HG03354 (cell line): ENCODE measurements at regions not wholly inside any gene's neighbourhood (a gene's known extent, or its start where the extent isn't known, plus 50 kb on each side); places are given as distances from the start of the nearest gene placed in this dataset.

ENCODE experiments used
- ATAC-seq: cut with Tn5 transposase; IDR thresholded peaks from one replicate; pipeline ENCODE4 v1.9.1; 2021; ENCODE audit warnings: mild to moderate bottlenecking; ENCODE audit not compliant: unreplicated experiment, poor library complexity, severe bottlenecking

- no peak for ATAC-seq
Observed at GRCh38 chr6:119661628-119662027, 312.1 kb upstream of the MAN1A1 start.

- no peak for ATAC-seq
Observed at GRCh38 chr6:119661078-119661477, 311.5 kb upstream of the MAN1A1 start.

- peak; percentile 60 for ATAC-seq
Observed at GRCh38 chr6:119658917-119659316, 309.4 kb upstream of the MAN1A1 start.

- ATAC-seq = no peak
Observed at GRCh38 chr6:119655124-119655523, 305.6 kb upstream of the MAN1A1 start.

- ATAC-seq = no peak
Observed at GRCh38 chr6:119653329-119653728, 303.8 kb upstream of the MAN1A1 start.

- ATAC-seq = no peak
Observed at GRCh38 chr6:119649531-119649930, 300.0 kb upstream of the MAN1A1 start.

GRCh38 chr6:119647309-119647708, 297.7 kb upstream of the MAN1A1 start:
- ATAC-seq = no peak

- no peak for ATAC-seq
Observed at GRCh38 chr6:119643876-119644275, 294.3 kb upstream of the MAN1A1 start.

GRCh38 chr6:119637768-119638167, 288.2 kb upstream of the MAN1A1 start:
- no peak for ATAC-seq

GRCh38 chr6:119636060-119636459, 286.5 kb upstream of the MAN1A1 start:
- no peak for ATAC-seq

- no peak for ATAC-seq
Observed at GRCh38 chr6:119633461-119633860, 283.9 kb upstream of the MAN1A1 start.

GRCh38 chr6:119630561-119631192, 281.1 kb upstream of the MAN1A1 start:
- ATAC-seq = no peak

- no peak for ATAC-seq
Observed at GRCh38 chr6:119628691-119629594, 279.4 kb upstream of the MAN1A1 start.

- ATAC-seq = no peak
Observed at GRCh38 chr6:119627908-119628669, 278.5 kb upstream of the MAN1A1 start.

- ATAC-seq = no peak
Observed at GRCh38 chr6:119626884-119627619, 277.5 kb upstream of the MAN1A1 start.

- ATAC-seq = no peak
Observed at GRCh38 chr6:119620846-119621555, 271.4 kb upstream of the MAN1A1 start.

GRCh38 chr6:119614138-119614537, 264.6 kb upstream of the MAN1A1 start:
- no peak for ATAC-seq

- ATAC-seq = no peak
Observed at GRCh38 chr6:119612911-119613381, 263.4 kb upstream of the MAN1A1 start.
